Fibroblast of lung (primary cell): ENCODE measurements at regions not wholly inside any gene's neighbourhood (a gene's known extent, or its start where the extent isn't known, plus 50 kb on each side); places are given as distances from the start of the nearest gene placed in this dataset.

ENCODE experiments used
- CTCF ChIP-seq, 2 donors: IDR thresholded peaks in 1 of 2; conservative IDR thresholded peaks in 1 of 2; 1 replicate in 1 of 2; 2 replicates in 1 of 2; pipeline ENCODE4 v1.5.1; 2011 to 2012; ENCODE audit warnings: low read length in 2 of 2, control low read depth in 1 of 2, inconsistent platforms in 1 of 2, low read depth in 1 of 2, mild to moderate bottlenecking in 1 of 2
- EZH2 ChIP-seq: IDR thresholded peaks from 2 replicates; pipeline ENCODE4 v1.5.1; 2012; ENCODE audit warnings: low read length, control low read depth, mild to moderate bottlenecking; ENCODE audit errors: missing control alignments

- no peak for TF ChIP-seq CTCF (conservative IDR thresholded peaks at IDR 0.05 in 1 of 2, IDR thresholded peaks at IDR 0.05 in 1 of 2; ENCODE audit: low read depth in 1 of 2, low read length in 2 of 2)
- TF ChIP-seq EZH2, result no peak
These were observed 703.5 kb upstream of the RGMB start for GRCh38 chr5:98069876-98070512.
